ENCODE measurements at regions not wholly inside any gene's neighbourhood (a gene's known extent, or its start where the extent isn't known, plus 50 kb on each side); places are given as distances from the start of the nearest gene placed in this dataset.

- CTCF ChIA-PET: no interaction called here
- H3K4me2 ChIP-seq (ENCODE audit: low read length): no peak overlapping the region
- H3K79me2 ChIP-seq (ENCODE audit: insufficient read depth, low read length): no peaks in the 10 kb centered on the region
- TF ChIP-seq CTCF (IDR thresholded peaks at IDR 0.05 in 2 of 3, conservative IDR thresholded peaks at IDR 0.05 in 1 of 3; ENCODE audit: borderline replicate concordance in 1 of 3, insufficient read depth in 1 of 3, low read depth in 2 of 3, low read length in 2 of 3) (no peak), TCF7L2 (IDR thresholded peaks at IDR 0.05; ENCODE audit: borderline replicate concordance, extremely low read depth, insufficient read depth, insufficient read length) (no peak), EZH2phosphoT487 (IDR thresholded peaks at IDR 0.05; ENCODE audit: borderline replicate concordance) (no peak), EGR1 (IDR thresholded peaks at IDR 0.05; ENCODE audit: low read depth) (no peak), RAD21 (IDR thresholded peaks at IDR 0.05; ENCODE audit: low read depth) (no peak), JUND (IDR thresholded peaks at IDR 0.05) (no peak), ZBTB33 (IDR thresholded peaks at IDR 0.05; ENCODE audit: extremely low read depth, insufficient replicate concordance, low read length) (no peak), ZNF274 (IDR thresholded peaks at IDR 0.05; ENCODE audit: low read depth, low read length) (no peak), ELF1 (IDR thresholded peaks at IDR 0.05; ENCODE audit: borderline replicate concordance, low read depth) (no peak), SP1 (IDR thresholded peaks at IDR 0.05; ENCODE audit: low read depth) (no peak), POLR2A (IDR thresholded peaks at IDR 0.05; ENCODE audit: borderline replicate concordance, extremely low read depth, insufficient read depth, insufficient read length) (no peak), YY1 (IDR thresholded peaks at IDR 0.05; ENCODE audit: extremely low read depth, insufficient replicate concordance, low read depth, low read length) (no peak), SIN3A (IDR thresholded peaks at IDR 0.05; ENCODE audit: low read depth) (no peak), FOSL1 (IDR thresholded peaks at IDR 0.05; ENCODE audit: low read depth) (no peak), ZFX (IDR thresholded peaks at IDR 0.05) (no peak), ATF3 (IDR thresholded peaks at IDR 0.05) (no peak)
- no peak overlapping the region for H3K27ac ChIP-seq (ENCODE audit: low read depth, low read length)
- no peak overlapping the region for H3K4me3 ChIP-seq (replicated peaks in 1 of 2; ENCODE audit: low read depth in 1 of 2, low read length in 2 of 2)
- ATAC-seq (no peak), DNase-seq (ENCODE audit: low read depth, low spot score) (no peak)
- no TSS peak for BruUV-seq (replicated peaks)
- intact Hi-C loops (cut with micrococcal nuclease): no loop called here
- RAD21 ChIA-PET (ENCODE audit: low non-redundant PET in 1 of 2, low total read pairs in 2 of 2, uncharacterized antibody in 2 of 2, unreplicated experiment in 2 of 2): no interaction called here
- no peaks in the 10 kb centered on the region for H3K36me3 ChIP-seq (ENCODE audit: control insufficient read depth in 1 of 2, insufficient read depth in 2 of 2, low read length in 2 of 2)
- H3K9ac ChIP-seq (ENCODE audit: low read length): no peak overlapping the region
- POLR2A ChIA-PET: no interaction called here
- H3K9me3 ChIP-seq (ENCODE audit: control insufficient read depth in 1 of 2, insufficient read depth in 1 of 2, low read depth in 1 of 2, low read length in 2 of 2): no peaks in the 10 kb centered on the region
- no peaks in the 10 kb centered on the region for H3K9me2 ChIP-seq (ENCODE audit: insufficient read depth)
- no peak overlapping the region for H2AFZ ChIP-seq (ENCODE audit: low read depth, low read length, poor library complexity, severe bottlenecking)
- no peaks in the 10 kb centered on the region for H3K27me3 ChIP-seq (ENCODE audit: insufficient read depth, low read length)
- no peaks in the 10 kb centered on the region for H4K20me1 ChIP-seq (ENCODE audit: insufficient read depth)
- H3K4me1 ChIP-seq (ENCODE audit: control insufficient read depth in 1 of 2, insufficient read depth in 2 of 2, low read length in 2 of 2): no peaks in the 10 kb centered on the region
Measured at GRCh38 chr22:48639896-48640748, 1187.6 kb downstream of the BRD1 start.
